Stomach (tissue), 4 donors: ENCODE measurements at regions not wholly inside any gene's neighbourhood (a gene's known extent, or its start where the extent isn't known, plus 50 kb on each side); places are given as distances from the start of the nearest gene placed in this dataset.

ENCODE experiments used
- CTCF ChIP-seq, 7 experiments: fragments of 450-650 bp in 4 of 7; fragments of 200-600 bp in 3 of 7; sonication (generic) in 3 of 7; IDR thresholded peaks; one replicate each; pipeline ENCODE4 v1.5.1; 2016 to 2019; ENCODE audit warnings: antibody characterized with exemption in 7 of 7, control low read depth in 2 of 7, mild to moderate bottlenecking in 1 of 7
- EP300 ChIP-seq: sonication (generic); formaldehyde crosslinking; IDR thresholded peaks from one replicate; pipeline ENCODE4 v1.6.1; 2017; ENCODE audit warnings: antibody characterized with exemption
- POLR2A ChIP-seq, 4 donors: fragments of 450-650 bp; IDR thresholded peaks; one replicate each; pipeline ENCODE4 v1.6.1; 2016; ENCODE audit warnings: antibody characterized with exemption in 4 of 4, control low read depth in 2 of 4, mild to moderate bottlenecking in 1 of 4, moderate library complexity in 1 of 4
- POLR2AphosphoS5 ChIP-seq, 3 donors: sonication (generic); formaldehyde crosslinking; IDR thresholded peaks; one replicate each; pipeline ENCODE4 v1.6.1; 2016; ENCODE audit warnings: antibody characterized with exemption in 3 of 3

GRCh38 chr5:155768332-155768731, 558.6 kb upstream of the SGCD start:
- TF ChIP-seq POLR2A (IDR thresholded peaks at IDR 0.05) (no peak), CTCF (IDR thresholded peaks at IDR 0.05) (no peak), POLR2AphosphoS5 (IDR thresholded peaks at IDR 0.05) (no peak), EP300 (no peak)
